PC-9 (cell line): ENCODE measurements at regions not wholly inside any gene's neighbourhood (a gene's known extent, or its start where the extent isn't known, plus 50 kb on each side); places are given as distances from the start of the nearest gene placed in this dataset.

Source experiments
- EZH2 ChIP-seq: fragments of 200-600 bp; sonication (generic); IDR thresholded peaks from 2 replicates; pipeline ENCODE4 v1.8.0; 2017; ENCODE audit warnings: antibody characterized with exemption, low read depth
- TF ChIP-seq, protein P1 (sequence below): fragments of 200-600 bp; sonication (generic); conservative IDR thresholded peaks from 2 replicates; pipeline ENCODE4 v1.6.1; 2017; ENCODE audit warnings: mixed run types, antibody characterized with exemption, mild to moderate bottlenecking, moderate library complexity

DNA sequence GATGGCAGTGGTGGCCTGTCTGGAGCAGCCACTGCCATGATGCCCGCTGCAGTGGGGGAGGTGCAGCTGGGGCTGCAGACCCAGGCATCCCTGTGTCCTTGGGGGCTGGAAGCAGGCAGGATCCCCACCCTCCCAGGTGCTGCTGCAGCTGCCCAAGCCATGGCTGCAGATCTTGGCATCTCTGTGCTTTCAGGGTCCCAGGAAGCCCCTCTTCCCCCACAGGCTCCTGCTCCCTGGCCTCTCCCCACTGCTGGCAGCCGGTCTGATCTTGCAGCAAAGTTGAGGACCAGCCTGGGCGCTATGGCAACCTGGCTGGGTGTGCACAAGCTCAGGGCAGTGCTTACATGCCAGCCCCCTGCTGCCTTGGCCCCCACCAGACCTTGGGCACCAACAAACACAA lies 78.5 kb downstream of the SAMD9 start:
- TF ChIP-seq, protein P1, sequence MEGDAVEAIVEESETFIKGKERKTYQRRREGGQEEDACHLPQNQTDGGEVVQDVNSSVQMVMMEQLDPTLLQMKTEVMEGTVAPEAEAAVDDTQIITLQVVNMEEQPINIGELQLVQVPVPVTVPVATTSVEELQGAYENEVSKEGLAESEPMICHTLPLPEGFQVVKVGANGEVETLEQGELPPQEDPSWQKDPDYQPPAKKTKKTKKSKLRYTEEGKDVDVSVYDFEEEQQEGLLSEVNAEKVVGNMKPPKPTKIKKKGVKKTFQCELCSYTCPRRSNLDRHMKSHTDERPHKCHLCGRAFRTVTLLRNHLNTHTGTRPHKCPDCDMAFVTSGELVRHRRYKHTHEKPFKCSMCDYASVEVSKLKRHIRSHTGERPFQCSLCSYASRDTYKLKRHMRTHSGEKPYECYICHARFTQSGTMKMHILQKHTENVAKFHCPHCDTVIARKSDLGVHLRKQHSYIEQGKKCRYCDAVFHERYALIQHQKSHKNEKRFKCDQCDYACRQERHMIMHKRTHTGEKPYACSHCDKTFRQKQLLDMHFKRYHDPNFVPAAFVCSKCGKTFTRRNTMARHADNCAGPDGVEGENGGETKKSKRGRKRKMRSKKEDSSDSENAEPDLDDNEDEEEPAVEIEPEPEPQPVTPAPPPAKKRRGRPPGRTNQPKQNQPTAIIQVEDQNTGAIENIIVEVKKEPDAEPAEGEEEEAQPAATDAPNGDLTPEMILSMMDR, result no peak
- TF ChIP-seq EZH2, result no peak
